ENCODE measurements at regions not wholly inside any gene's neighbourhood (a gene's known extent, or its start where the extent isn't known, plus 50 kb on each side); places are given as distances from the start of the nearest gene placed in this dataset.

- TF ChIP-seq CTCF (IDR thresholded peaks at IDR 0.05) (no peak), POLR2A (IDR thresholded peaks at IDR 0.05) (no peak), EP300 (IDR thresholded peaks at IDR 0.05) (no peak)
Measured at GRCh38 chr4:79489506-79489905, 81.5 kb upstream of the GK2 start.

Data from tibial nerve (tissue), 4 donors.